GM21576 (cell line): ENCODE measurements at regions not wholly inside any gene's neighbourhood (a gene's known extent, or its start where the extent isn't known, plus 50 kb on each side); places are given as distances from the start of the nearest gene placed in this dataset.
A peak's percentile ranks its signal among the peaks of the same experiment; 100 is the strongest.
"Not testable (repeated sequence)": the region's sequence is repeated elsewhere in the genome, so short reads cannot be mapped to it uniquely, and the experiment has no call there.

Experiments used
- ATAC-seq: cut with Tn5 transposase; IDR thresholded peaks from one replicate; pipeline ENCODE4 v1.9.1; 2021; ENCODE audit warnings: mild to moderate bottlenecking, moderate library complexity; ENCODE audit not compliant: unreplicated experiment

DNA sequence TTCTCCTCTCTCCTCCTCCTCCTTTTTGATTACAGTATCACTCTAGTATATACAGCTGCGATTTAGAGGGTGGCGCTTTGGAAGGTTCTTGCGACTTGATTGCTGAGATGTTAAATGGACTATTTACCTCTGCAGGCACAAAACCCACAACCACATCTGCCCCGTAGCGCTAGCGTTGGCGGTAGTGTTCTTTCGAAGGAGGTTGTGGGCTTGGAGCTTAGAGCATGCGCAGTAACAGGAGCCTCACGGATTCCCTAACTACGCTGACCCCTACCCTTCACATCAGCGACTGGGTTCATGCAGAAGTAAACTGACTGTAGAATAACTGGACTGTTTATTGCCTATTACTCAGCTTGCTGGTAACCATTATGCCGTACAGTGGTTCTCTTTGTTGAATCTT is 58.0 kb downstream of the CGGBP1 start:
- ATAC-seq, result no peak

DNA sequence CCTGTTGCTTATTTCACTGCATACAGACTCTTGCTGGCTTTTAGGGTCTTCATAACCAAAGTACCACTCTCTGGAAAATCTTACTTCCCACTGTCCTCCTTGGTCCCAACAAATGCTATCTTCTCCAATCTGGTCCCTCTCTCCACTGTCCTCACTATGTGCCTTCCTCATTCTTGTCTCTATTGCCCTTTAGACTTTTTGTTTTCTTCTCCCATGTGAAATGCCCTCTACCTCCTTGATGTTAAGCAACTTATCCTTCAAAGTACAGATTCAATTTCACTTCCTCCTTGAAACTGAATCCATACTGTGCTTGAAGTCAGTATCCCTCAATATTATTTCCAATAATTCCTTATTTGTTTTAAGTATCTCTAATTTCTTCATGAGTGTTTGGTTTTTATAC is 60.8 kb downstream of the CGGBP1 start:
- no peak for ATAC-seq

DNA sequence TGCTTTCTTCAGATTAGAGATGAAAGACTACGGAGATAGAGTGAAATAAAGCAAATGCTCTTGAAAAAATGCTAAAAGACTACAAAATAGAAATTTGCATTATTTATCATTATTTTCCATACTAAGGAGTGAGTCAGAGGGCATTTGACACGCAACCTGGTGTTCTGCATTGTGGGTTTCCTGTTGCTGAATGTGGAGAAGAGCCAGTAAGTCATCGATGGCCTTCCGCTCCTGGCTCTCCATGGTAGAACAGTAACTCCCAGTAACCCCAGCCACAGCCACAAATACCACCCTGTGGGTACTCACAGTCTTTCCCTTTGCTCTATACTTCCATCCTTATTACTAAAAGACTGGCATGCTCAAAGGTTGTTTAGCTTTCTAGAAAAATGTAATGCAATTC is 61.5 kb downstream of the CGGBP1 start:
- ATAC-seq, result peak; percentile 91

DNA sequence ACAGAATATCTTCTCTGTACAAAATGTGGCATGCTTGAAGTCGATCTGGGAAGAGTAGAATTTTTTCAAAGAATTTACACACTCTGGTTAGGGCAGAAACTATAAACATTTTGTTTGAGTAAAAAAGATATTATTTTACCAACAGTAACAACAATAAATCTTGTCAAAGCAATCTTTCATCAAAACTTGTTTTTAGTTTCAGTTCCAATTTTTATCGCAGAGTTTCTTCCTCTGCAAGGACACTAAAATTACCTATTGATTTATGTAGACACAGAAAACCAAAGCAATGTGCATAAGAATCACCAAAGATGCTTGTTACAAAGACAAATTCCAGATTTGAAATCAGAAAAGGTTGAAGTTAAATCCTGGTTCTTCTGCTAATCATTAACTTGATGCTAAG is 61.9 kb downstream of the CGGBP1 start:
- peak; percentile 10 for ATAC-seq

DNA sequence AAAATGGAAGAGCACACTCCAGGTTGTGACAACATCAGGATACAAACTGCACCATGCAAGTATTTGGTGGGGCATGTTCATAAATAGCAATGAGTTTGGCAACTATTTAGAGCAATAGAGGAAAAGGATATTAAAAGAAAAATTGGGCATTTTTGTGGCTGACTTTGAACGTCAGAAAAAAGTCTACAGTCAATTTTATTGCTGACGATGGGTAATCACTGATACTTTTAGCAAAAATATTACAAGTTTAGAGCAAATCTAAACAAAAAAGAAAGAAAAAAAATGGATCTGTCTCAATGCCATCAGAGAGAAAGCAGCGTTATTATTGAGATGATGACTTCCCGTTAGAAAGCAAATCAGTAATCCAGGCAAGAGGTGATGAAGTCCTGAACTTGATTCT is 65.2 kb downstream of the CGGBP1 start:
- no peak for ATAC-seq

DNA sequence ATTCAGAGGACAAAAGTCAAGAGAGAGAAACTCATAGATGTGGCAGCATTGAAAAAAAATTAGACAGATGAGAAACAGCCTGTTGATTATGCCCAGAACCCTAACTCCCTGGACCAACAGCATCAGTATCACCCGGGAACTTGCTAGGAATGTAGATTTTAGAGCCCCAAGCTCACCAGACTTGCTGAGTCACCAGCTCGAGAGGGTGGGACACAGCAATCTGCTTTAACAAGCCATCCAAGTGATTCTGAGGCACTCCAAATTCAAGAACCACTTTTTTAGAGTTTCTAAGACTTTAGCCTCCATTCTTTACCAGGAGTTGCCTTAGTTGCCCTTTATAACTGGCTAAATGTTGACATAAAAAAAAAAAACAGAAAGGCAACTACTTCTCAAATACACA is 70.9 kb downstream of the CGGBP1 start:
- ATAC-seq, result no peak

DNA sequence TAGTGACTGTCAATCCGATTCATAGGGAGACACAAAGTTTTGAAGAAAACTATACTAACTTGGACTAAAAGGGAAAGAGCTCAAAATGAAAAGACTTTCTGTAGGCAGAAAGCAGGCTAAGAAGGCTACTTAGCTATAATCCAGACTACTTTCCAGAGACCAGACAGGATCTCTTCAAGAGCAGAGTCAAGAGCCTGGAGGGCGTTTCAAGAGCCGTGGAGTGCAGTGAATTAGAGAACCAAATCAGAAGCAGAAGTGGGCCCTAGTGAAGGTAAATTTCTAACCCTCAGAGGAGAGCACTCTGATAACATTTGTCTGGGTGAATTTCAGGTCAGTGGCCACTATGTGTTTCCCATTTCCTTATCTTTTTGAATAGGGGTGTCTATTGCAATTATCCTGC is 76.4 kb downstream of the CGGBP1 start:
- no peak for ATAC-seq

DNA sequence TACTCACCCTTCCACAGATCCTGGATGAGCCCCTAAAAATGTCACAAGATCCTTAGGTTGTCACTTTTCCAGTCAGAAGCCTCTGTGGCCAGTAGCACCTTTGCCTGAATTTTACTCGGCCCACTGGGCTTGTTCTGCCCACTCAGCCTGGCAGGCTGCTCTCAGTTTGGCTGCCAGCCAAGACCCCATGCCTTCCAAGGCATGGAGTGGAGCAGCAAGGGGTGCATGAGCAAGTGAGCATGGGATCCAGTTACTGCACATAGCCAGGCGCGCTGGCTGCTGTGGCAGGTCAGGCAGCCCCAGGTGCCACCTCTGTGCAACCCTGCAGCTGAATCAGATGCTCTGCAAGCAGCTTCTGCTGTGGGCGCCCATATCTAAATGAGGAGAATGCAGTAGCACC is 79.3 kb downstream of the CGGBP1 start:
- no peak for ATAC-seq

DNA sequence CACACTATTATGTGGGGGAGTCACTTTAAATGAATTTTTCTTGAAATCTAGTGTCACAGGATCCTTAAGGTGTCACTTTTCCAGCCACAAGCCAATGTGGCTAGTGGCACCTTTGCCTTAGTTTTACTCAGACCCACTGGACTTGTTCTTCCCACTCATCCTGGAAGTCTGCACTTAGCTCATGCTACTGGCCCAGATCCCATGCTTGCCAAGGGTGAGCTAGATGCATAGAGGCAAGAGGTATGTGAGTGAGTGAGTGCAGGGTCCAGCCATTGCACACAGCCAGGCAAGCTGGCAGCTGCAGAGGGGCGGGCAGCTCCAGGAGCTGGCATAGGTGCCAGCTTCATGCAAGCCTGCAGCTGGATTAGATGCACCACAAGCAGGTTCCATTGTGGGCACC is 81.0 kb downstream of the CGGBP1 start:
- no peak for ATAC-seq

DNA sequence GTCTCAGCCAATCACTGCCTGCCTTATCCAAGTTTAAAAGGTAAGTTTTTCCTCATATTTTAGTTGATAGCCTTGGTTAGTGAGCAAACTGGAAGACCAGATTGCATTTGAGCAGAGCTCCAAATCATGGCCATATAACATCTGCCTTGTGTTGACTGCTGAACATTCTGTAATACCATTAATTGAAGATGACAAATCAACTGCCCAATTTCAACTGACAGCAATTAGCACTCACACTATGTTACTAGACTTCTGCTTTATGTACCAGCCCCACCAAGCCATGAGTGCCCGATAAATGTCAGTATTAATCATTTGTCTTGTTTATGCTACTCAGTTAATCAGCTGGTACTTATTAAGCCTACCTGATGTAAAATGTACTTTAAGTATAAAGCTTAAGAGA is 83.1 kb downstream of the CGGBP1 start:
- ATAC-seq, result no peak

DNA sequence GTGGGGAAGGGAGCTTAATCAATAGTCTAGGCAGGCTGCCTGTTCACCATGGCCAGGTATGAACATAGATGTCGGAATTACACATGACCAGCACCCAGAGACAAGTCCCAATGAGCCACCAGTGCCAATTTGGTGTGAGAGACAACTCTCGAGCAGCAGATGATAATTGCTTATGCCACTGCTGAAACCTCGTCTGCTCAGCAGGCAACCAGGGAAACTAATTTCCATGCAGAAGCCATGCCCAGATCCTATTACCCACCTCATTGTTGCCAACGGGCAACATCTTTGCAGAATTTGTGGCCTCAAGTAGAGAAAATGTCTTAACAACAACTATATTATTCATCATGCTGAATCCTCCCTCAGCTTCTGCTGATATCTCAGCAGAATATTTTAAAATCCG is 84.9 kb downstream of the CGGBP1 start:
- ATAC-seq, result no peak

DNA sequence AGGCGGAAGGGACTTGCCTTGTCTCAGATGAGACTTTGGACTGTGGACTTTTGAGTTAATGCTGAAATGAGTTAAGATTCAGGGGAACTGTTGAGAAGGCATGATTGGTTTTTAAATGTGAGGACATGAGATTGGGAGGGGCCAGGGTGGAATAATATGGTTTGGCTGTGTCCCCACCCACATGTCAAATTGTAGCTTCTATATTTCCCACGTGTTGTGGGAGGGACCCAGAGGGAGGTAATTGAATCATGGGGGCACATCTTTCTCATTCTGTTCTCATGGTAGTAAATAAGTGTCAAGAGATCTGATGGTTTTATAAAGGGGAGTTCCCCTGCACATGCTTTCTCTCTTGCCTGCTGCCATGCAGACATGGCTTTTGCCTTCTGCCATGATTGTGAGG is 89.2 kb downstream of the CGGBP1 start:
- no peak for ATAC-seq

DNA sequence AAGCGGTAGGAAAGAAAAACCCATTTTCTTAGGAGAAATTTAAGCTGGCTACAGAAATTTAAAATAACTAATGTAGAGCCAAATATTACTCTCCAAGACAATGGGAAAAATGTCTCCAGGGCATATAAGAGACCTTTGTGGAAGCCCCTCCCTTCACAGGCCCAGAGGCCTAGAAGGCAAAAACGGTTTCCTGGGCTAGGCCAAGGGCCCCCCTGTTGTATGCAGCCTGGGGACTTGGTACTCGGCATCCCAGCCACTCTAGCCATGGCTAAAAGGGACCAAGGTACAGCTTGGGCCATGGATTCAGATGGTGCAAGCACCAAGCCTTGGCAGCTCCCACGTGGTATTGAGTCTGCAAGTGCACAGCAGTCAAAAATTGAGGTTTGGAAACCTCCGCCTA is 90.1 kb downstream of the CGGBP1 start:
- no peak for ATAC-seq

DNA sequence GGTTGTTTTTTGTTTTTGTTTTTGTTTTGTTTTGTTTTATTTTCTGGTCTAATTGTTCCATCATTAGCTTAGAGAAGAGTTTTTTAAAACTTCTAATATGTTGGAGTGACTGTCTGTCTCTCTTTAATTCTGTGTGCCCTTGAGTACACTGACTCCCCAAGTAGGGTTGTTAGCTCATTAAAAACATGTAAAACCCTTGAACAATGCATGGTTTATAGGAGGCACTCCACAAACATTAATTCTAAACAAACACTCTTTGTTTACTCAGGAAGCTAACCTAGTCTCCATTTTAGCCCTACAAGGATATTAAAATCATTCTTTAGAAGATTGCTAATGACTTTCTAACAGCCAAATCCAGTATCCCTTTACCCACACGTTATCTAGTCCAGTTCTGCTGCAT is 100.5 kb downstream of the CGGBP1 start:
- ATAC-seq, result no peak

DNA sequence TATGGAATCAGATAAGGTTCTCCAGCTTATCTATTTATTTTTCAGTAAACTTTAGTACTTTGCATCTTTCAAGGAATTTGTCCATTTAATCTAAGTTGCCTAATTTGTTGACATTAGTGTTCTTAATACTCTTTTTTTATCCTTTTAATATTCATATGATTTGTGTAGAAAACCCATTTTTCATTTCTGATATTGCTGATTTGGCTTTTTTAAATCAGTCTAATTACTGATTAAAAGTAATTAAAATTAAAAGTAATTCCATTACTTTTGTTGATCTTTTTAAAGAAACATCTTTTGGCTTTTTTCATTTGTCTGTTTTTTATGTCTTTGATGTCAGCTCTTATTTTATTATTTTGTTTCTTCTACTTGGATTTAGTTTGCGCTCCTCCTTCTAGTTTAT is 101.2 kb downstream of the CGGBP1 start:
- ATAC-seq, result no peak

DNA sequence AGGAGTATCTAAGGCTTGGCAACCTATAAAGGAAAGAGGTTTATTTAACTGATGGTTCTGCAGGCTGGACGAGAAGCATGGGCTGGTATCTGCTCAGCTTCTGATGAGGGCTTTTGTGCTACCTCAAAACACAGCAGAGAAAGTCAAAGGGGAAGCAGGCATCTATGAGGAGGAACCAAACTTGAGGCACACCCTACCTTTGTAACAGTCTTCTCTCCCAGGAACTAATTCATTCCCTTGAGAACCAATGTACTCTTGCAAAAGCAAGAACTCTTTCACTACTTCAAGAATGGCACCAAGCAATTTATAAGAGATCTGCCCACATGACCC is 109.0 kb downstream of the CGGBP1 start:
- ATAC-seq, result no peak

DNA sequence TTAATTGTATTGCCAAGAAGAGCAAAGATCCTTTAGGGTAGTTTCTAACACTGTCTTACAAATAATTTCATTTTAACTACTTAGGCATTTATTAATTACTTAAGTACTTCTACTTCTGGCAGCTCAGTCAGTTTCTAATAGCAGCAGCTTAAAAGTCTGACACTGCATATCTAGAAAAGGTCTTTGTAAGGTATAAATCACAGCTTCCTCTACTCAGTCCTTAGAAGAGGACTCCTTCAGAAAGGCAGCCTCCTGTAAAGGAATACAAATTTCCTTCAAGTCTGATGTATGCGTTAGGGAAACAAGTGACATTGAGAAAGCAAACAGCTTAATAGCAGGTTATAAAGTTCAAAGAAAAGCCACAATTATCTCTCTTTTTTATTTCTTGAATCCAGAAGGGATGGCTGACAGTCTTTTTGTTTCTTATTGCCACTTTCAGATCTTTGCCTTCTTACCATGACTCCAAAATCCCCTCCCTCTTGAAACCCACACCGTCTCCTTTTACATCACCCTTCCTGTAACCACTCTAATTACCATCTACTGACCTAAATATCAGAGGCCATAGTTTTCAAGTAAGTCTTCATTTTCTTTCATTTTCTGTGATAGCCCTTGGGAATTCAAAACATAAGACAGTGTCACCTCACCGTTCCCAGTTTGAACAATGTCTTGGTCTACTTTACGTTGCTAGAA is 109.5 kb downstream of the CGGBP1 start:
- peak; percentile 84 for ATAC-seq

DNA sequence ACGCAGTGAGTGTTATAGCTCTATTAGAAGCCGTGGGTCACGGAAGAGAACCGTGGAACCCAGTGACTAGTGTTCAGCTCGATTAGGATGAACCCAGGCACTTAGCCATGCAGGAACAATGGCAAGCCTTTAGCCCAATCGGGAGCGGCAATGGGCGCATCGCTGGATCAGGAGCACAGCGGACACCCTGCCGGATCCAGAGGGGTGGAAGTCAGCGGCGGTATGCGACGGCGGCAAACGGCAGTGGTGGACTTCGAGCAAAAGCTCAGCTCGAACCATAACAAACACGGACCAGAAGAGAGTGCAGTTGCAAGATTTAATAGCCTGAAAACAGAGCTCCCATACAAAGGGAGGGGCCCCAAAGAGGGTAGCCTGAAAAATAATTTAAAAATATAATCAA is 112.8 kb downstream of the CGGBP1 start:
- not testable (repeated sequence) for ATAC-seq

DNA sequence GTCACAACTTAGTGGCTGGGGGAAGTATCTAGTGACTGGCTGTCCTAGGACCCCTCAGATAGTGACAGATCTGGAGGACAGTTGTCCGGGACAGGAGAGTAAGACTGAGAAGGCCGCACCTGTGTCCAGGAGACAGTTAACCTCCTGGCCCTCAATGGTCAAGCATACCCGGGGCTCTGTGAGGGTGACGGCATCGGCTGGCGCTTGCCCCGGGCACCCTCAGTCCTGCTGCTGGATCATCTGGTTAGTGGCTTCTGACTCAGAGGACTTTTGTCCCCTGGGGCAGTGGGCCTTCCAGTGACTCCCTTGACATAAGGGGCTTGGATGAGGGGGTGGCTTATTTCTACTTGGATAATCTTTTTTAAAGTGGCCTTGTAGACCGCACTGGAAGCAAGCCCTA is 116.5 kb downstream of the CGGBP1 start:
- ATAC-seq, result not testable (repeated sequence)

DNA sequence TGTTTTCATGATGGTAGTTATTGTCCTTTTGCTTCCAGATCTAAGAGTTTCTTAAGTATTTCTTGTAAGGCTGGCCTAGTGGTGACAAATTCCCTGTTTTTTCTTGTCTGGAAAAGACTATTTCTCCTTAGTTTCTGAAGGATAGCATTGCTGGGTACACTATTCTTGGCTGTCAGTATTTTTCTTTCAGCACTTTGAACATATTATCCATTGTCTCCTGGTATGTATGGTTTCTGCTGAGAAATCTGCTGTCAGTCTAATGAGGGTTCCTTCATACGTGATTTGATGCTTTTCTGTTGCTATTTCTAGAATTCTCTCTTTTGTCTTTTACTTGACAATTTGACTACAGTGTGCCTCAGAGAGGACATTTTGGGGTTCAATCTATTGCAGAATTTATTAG is 134.3 kb downstream of the CGGBP1 start:
- ATAC-seq, result no peak

DNA sequence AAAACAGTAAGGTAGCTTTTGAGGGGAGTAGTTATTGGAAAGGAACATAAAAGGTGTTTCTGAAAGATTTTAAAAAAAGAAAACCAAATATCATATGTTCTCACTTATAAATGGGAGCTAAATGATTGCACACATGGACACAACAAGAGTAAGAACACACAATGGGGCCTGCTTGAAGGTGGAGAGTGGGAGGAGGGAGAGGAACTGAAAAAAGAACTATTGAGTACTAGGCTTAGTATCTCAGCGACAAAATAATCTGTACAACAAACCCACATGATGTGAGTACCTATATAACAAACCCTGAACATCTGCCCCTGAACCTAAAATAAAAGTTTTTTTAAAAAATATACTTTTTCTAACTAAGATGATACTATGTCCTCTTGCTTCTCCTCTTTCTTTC is 138.3 kb downstream of the CGGBP1 start:
- ATAC-seq, result no peak

DNA sequence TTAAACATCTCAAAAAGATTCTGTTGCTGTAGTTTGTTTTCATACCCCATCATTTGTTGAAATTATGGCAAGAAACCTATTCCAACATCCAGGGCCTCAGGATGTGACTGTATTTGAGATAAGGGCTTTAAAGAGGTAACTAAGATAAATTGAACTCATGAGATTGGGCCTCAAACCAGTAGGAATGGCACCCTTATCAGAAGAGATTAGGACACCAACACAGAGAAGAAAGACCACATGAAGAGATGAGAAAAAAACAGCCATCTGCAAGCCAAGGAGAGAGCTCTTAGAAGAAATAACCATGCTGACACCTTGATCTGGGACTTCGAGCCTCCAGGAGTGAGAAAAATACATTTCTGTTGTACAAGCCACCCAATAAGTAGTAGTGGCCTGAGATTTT is 157.7 kb downstream of the CGGBP1 start:
- no peak for ATAC-seq

DNA sequence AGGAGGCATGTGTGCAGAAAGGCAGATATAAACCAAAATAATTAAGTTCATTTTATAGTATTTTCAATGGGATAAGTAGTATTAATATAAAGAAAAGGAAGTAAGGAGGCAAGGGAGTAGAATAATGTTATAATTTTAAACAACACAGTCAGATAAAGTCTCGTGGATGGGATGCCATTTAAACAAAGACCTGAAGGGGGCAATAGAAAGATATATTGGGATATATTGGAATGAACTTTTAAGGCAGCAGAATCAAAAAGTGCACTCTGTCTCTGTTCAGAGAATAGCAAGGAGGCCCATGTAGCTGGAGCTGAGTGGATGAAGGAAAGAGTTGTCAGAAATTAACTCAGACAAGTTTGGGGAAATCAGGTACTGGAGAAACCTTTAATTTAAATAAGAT is 158.7 kb downstream of the CGGBP1 start:
- no peak for ATAC-seq

DNA sequence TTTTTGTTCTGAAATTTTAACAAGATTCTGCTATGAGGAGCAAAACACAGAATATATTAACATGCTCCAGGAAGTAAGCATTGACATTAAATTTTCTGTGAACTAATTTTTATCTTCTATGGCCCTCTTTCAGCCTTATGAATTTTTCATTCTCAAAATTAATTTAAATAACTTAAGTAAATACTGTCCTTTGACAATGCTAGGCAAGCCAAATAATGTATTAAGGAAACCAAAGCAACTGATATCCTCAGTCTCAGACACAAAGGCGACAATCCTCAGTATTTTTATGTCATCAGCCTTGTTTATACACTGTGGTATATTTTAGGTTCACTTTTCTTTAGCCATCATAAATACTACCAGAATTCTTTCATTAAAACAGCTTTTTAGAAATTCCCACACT is 159.8 kb downstream of the CGGBP1 start:
- no peak for ATAC-seq
